ENCODE measurements at regions not wholly inside any gene's neighbourhood (a gene's known extent, or its start where the extent isn't known, plus 50 kb on each side); places are given as distances from the start of the nearest gene placed in this dataset.

- no peak for DNase-seq
These were observed 161.9 kb upstream of the SPATS2L start for GRCh38 chr2:200144571-200144970.

GRCh38 chr2:200146501-200146900, 160.0 kb upstream of the SPATS2L start:
- no peak for DNase-seq

GRCh38 chr2:200147371-200147770, 159.1 kb upstream of the SPATS2L start:
- no peak for DNase-seq

GRCh38 chr2:200148366-200148765, 158.1 kb upstream of the SPATS2L start:
- DNase-seq: no peak

- no peak for DNase-seq
These were observed 155.9 kb upstream of the SPATS2L start for GRCh38 chr2:200150411-200151086.

GRCh38 chr2:200155652-200156051, 150.8 kb upstream of the SPATS2L start:
- no peak for DNase-seq

- no peak for DNase-seq
These were observed 150.2 kb upstream of the SPATS2L start for GRCh38 chr2:200156166-200156835.

- DNase-seq: no peak
These were observed 147.7 kb upstream of the SPATS2L start for GRCh38 chr2:200158647-200159356.

GRCh38 chr2:200159357-200159707, 147.2 kb upstream of the SPATS2L start:
- DNase-seq: no peak

GRCh38 chr2:200159829-200160781, 146.4 kb upstream of the SPATS2L start:
- peak; percentile 54 for DNase-seq

- no peak for DNase-seq
These were observed 145.0 kb upstream of the SPATS2L start for GRCh38 chr2:200161458-200161857.

GRCh38 chr2:200165687-200166086, 140.8 kb upstream of the SPATS2L start:
- DNase-seq: no peak

- DNase-seq: no peak
These were observed 137.6 kb upstream of the SPATS2L start for GRCh38 chr2:200168641-200169555.

- DNase-seq: no peak
These were observed 136.3 kb upstream of the SPATS2L start for GRCh38 chr2:200170221-200170620.

GRCh38 chr2:200171731-200172482, 134.6 kb upstream of the SPATS2L start:
- DNase-seq: no peak

GRCh38 chr2:200172521-200172920, 134.0 kb upstream of the SPATS2L start:
- DNase-seq: no peak

GRCh38 chr2:200172944-200173581, 133.4 kb upstream of the SPATS2L start:
- no peak for DNase-seq

GRCh38 chr2:200173691-200174090, 132.8 kb upstream of the SPATS2L start:
- DNase-seq: no peak

GRCh38 chr2:200174433-200175216, 131.9 kb upstream of the SPATS2L start:
- no peak for DNase-seq

Measured in NCI-H82 (cell line).